H7 (cell line): ENCODE measurements at regions not wholly inside any gene's neighbourhood (a gene's known extent, or its start where the extent isn't known, plus 50 kb on each side); places are given as distances from the start of the nearest gene placed in this dataset.

ENCODE experiments used
- DNase-seq: peaks from one replicate; pipeline ENCODE4 v3.0.0; 2012
- H3K27me3 ChIP-seq: 2 replicates; pipeline ENCODE4 v1.6.0; 2011; ENCODE audit warnings: mild to moderate bottlenecking, low read length; ENCODE audit not compliant: control insufficient read depth, insufficient read depth
- H3K36me3 ChIP-seq: replicated peaks from 2 replicates; pipeline ENCODE4 v1.5.1; 2011; ENCODE audit warnings: low read length; ENCODE audit not compliant: control insufficient read depth, insufficient read depth
- H3K4me3 ChIP-seq: 2 replicates; pipeline ENCODE4 v1.5.1; 2011; ENCODE audit warnings: low read depth, mild to moderate bottlenecking, control low read depth, low read length, moderate library complexity; ENCODE audit not compliant: insufficient read depth

GRCh38 chr10:133035952-133036351 is 51.8 kb upstream of the ADGRA1 start:
- H3K4me3 ChIP-seq = no peak overlapping the region
- H3K27me3 ChIP-seq = no peaks in the 10 kb centered on the region
- DNase-seq = no peak
- H3K36me3 ChIP-seq = no peaks in the 10 kb centered on the region

- H3K4me3 ChIP-seq = no peak overlapping the region
- H3K36me3 ChIP-seq = no peaks in the 10 kb centered on the region
- H3K27me3 ChIP-seq = no peaks in the 10 kb centered on the region
- DNase-seq = no peak
Observed at GRCh38 chr10:133034762-133035161, 53.0 kb upstream of the ADGRA1 start.

GRCh38 chr10:133034092-133034491 is 53.6 kb upstream of the ADGRA1 start:
- Histone ChIP-seq H3K4me3 (no peak overlapping the region), H3K27me3 (no peaks in the 10 kb centered on the region), H3K36me3 (no peaks in the 10 kb centered on the region)
- no peak for DNase-seq

GRCh38 chr10:133033742-133034048 is 54.0 kb upstream of the ADGRA1 start:
- no peak for DNase-seq
- Histone ChIP-seq H3K36me3 (no peaks in the 10 kb centered on the region), H3K4me3 (no peak overlapping the region), H3K27me3 (no peaks in the 10 kb centered on the region)

- no peak for DNase-seq
- Histone ChIP-seq H3K36me3 (no peaks in the 10 kb centered on the region), H3K4me3 (no peak overlapping the region), H3K27me3 (no peaks in the 10 kb centered on the region)
Observed at GRCh38 chr10:133032976-133033741, 54.6 kb upstream of the ADGRA1 start.

- no peaks in the 10 kb centered on the region for H3K36me3 ChIP-seq
- no peaks in the 10 kb centered on the region for H3K27me3 ChIP-seq
- no peak overlapping the region for H3K4me3 ChIP-seq
- no peak for DNase-seq
Observed at GRCh38 chr10:133032231-133032630, 55.5 kb upstream of the ADGRA1 start.

- no peak for DNase-seq
- no peaks in the 10 kb centered on the region for H3K27me3 ChIP-seq
Observed at GRCh38 chr10:133031541-133032125, 56.1 kb upstream of the ADGRA1 start.

GRCh38 chr10:133030781-133031180 is 56.9 kb upstream of the ADGRA1 start:
- H3K27me3 ChIP-seq = no peaks in the 10 kb centered on the region
- DNase-seq = peak; percentile 94

More at GRCh38 chr10:133031541-133032125, 56.1 kb upstream of the ADGRA1 start:
- Histone ChIP-seq H3K36me3 (no peaks in the 10 kb centered on the region), H3K4me3 (no peak overlapping the region)

GRCh38 chr10:133030126-133030525 is 57.6 kb upstream of the ADGRA1 start:
- DNase-seq = no peak
- Histone ChIP-seq H3K4me3 (no peak overlapping the region), H3K27me3 (no peaks in the 10 kb centered on the region), H3K36me3 (no peaks in the 10 kb centered on the region)

More at GRCh38 chr10:133030781-133031180, 56.9 kb upstream of the ADGRA1 start:
- Histone ChIP-seq H3K36me3 (no peaks in the 10 kb centered on the region), H3K4me3 (no peak overlapping the region)

- DNase-seq = no peak
- H3K27me3 ChIP-seq = no peaks in the 10 kb centered on the region
- H3K36me3 ChIP-seq = no peaks in the 10 kb centered on the region
- H3K4me3 ChIP-seq = no peak overlapping the region
Observed at GRCh38 chr10:133028956-133029355, 58.8 kb upstream of the ADGRA1 start.

- H3K27me3 ChIP-seq = no peaks in the 10 kb centered on the region
- no peak overlapping the region for H3K4me3 ChIP-seq
- H3K36me3 ChIP-seq = no peaks in the 10 kb centered on the region
- DNase-seq = no peak
Observed at GRCh38 chr10:133028158-133028557, 59.6 kb upstream of the ADGRA1 start.

GRCh38 chr10:133027482-133027881 is 60.2 kb upstream of the ADGRA1 start:
- no peaks in the 10 kb centered on the region for H3K36me3 ChIP-seq
- no peak for DNase-seq
- H3K27me3 ChIP-seq = no peaks in the 10 kb centered on the region
- H3K4me3 ChIP-seq = no peak overlapping the region

GRCh38 chr10:133026726-133027395 is 60.9 kb upstream of the ADGRA1 start:
- DNase-seq = no peak
- Histone ChIP-seq H3K27me3 (no peaks in the 10 kb centered on the region), H3K36me3 (no peaks in the 10 kb centered on the region), H3K4me3 (no peak overlapping the region)

GRCh38 chr10:133026171-133026570 is 61.6 kb upstream of the ADGRA1 start:
- no peaks in the 10 kb centered on the region for H3K27me3 ChIP-seq

GRCh38 chr10:133025558-133026090 is 62.1 kb upstream of the ADGRA1 start:
- DNase-seq = no peak
- Histone ChIP-seq H3K27me3 (no peaks in the 10 kb centered on the region), H3K36me3 (no peaks in the 10 kb centered on the region), H3K4me3 (no peak overlapping the region)

More at GRCh38 chr10:133026171-133026570, 61.6 kb upstream of the ADGRA1 start:
- no peak overlapping the region for H3K4me3 ChIP-seq
- DNase-seq = no peak
- no peaks in the 10 kb centered on the region for H3K36me3 ChIP-seq
